SK-N-SH treated with all-trans-retinoic acid at 6 μM for 48 hours (cell line): ENCODE measurements at regions not wholly inside any gene's neighbourhood (a gene's known extent, or its start where the extent isn't known, plus 50 kb on each side); places are given as distances from the start of the nearest gene placed in this dataset.

ENCODE experiments used
- ATAC-seq: fragments of 200-7000 bp; cut with Tn5 transposase; 3 replicates; pipeline ENCODE4 v1.9.1; 2020; ENCODE audit warnings: mild to moderate bottlenecking, moderate library complexity
- ARNTL ChIP-seq: fragments of 450-650 bp; formaldehyde crosslinking; IDR thresholded peaks from 2 replicates; pipeline ENCODE4 v1.5.0; 2020; ENCODE audit warnings: low read depth, mild to moderate bottlenecking, moderate library complexity, borderline replicate concordance
- BACH2 ChIP-seq: fragments of 250-450 bp; sonication (Bioruptor Pico); IDR thresholded peaks from 2 replicates; pipeline ENCODE4 v1.9.0; 2021; ENCODE audit warnings: mild to moderate bottlenecking, borderline replicate concordance
- CREB5 ChIP-seq: fragments of 250-450 bp; sonication (Bioruptor Pico); IDR thresholded peaks from 2 replicates; pipeline ENCODE4 v1.5.1; 2020; ENCODE audit warnings: low read depth, mild to moderate bottlenecking, moderate library complexity
- CSDC2 ChIP-seq: fragments of 250-450 bp; sonication (Bioruptor Pico); IDR thresholded peaks from 2 replicates; pipeline ENCODE4 v1.5.0; 2020; ENCODE audit warnings: mild to moderate bottlenecking, moderate library complexity
- ESRRG ChIP-seq: fragments of 250-450 bp; sonication (Bioruptor Pico); IDR thresholded peaks from 2 replicates; pipeline ENCODE4 v1.6.1; 2021; ENCODE audit warnings: mild to moderate bottlenecking
- GLIS3 ChIP-seq: fragments of 250-450 bp; sonication (Bioruptor Pico); IDR thresholded peaks from 2 replicates; pipeline ENCODE4 v1.5.0; 2020; ENCODE audit warnings: mild to moderate bottlenecking, moderate library complexity
- ISL1 ChIP-seq: fragments of 250-450 bp; sonication (Bioruptor Pico); IDR thresholded peaks from 2 replicates; pipeline ENCODE4 v2.1.2; 2022; ENCODE audit warnings: mild to moderate bottlenecking, moderate library complexity
- OSR1 ChIP-seq: fragments of 250-450 bp; sonication (Bioruptor Pico); IDR thresholded peaks from 2 replicates; pipeline ENCODE4 v1.8.0; 2022; ENCODE audit warnings: moderate library complexity, mild to moderate bottlenecking, inconsistent platforms
- PPARA ChIP-seq: fragments of 250-450 bp; sonication (Bioruptor Pico); IDR thresholded peaks from 2 replicates; pipeline ENCODE4 v1.5.0; 2020; ENCODE audit warnings: mild to moderate bottlenecking, borderline replicate concordance
- RARB ChIP-seq: fragments of 250-450 bp; sonication (Bioruptor Pico); IDR thresholded peaks from 2 replicates; pipeline ENCODE4 v1.8.0; 2021; ENCODE audit warnings: mild to moderate bottlenecking, moderate library complexity
- SNAI2 ChIP-seq: fragments of 250-450 bp; sonication (Bioruptor Pico); IDR thresholded peaks from 2 replicates; pipeline ENCODE4 v1.5.0; 2020; ENCODE audit warnings: mild to moderate bottlenecking, moderate library complexity
- TCF4 ChIP-seq: fragments of 250-450 bp; sonication (Bioruptor Pico); IDR thresholded peaks from 2 replicates; pipeline ENCODE4 v1.8.0; 2021; ENCODE audit warnings: mild to moderate bottlenecking, moderate library complexity, borderline replicate concordance
- TOX ChIP-seq: fragments of 250-450 bp; sonication (Bioruptor Pico); IDR thresholded peaks from 2 replicates; pipeline ENCODE4 v1.8.0; 2021; ENCODE audit warnings: mild to moderate bottlenecking, moderate library complexity, borderline replicate concordance
- ZC3H10 ChIP-seq: fragments of 250-450 bp; sonication (Bioruptor Pico); IDR thresholded peaks from 2 replicates; pipeline ENCODE4 v1.5.1; 2021; ENCODE audit warnings: mild to moderate bottlenecking, moderate library complexity
- ZFP3 ChIP-seq: fragments of 250-450 bp; sonication (Bioruptor Pico); IDR thresholded peaks from 2 replicates; pipeline ENCODE4 v1.5.0; 2020; ENCODE audit warnings: mild to moderate bottlenecking, moderate library complexity
- ZNF565 ChIP-seq: fragments of 450-650 bp; formaldehyde crosslinking; conservative IDR thresholded peaks from 2 replicates; pipeline ENCODE4 v1.5.0; 2020; ENCODE audit warnings: low read depth, mild to moderate bottlenecking, moderate library complexity
- ZNF70 ChIP-seq: fragments of 450-650 bp; formaldehyde crosslinking; IDR thresholded peaks from 2 replicates; pipeline ENCODE4 v1.5.0; 2020; ENCODE audit warnings: mild to moderate bottlenecking, moderate library complexity
- ZNF8 ChIP-seq: fragments of 450-650 bp; formaldehyde crosslinking; IDR thresholded peaks from 2 replicates; pipeline ENCODE4 v1.5.0; 2020; ENCODE audit warnings: mild to moderate bottlenecking, moderate library complexity
- TF ChIP-seq, protein P1 (sequence below): fragments of 250-450 bp; sonication (Bioruptor Pico); IDR thresholded peaks from 2 replicates; pipeline ENCODE4 v1.5.1; 2021; ENCODE audit warnings: mild to moderate bottlenecking, moderate library complexity
- TF ChIP-seq, protein P2 (sequence below): fragments of 250-450 bp; sonication (Bioruptor Pico); IDR thresholded peaks from 2 replicates; pipeline ENCODE4 v1.8.0; 2021; ENCODE audit warnings: low read depth, mild to moderate bottlenecking, moderate library complexity, borderline replicate concordance
- TF ChIP-seq, protein P3 (sequence below): fragments of 250-450 bp; sonication (Bioruptor Pico); IDR thresholded peaks from 2 replicates; pipeline ENCODE4 v1.5.0; 2020; ENCODE audit warnings: mild to moderate bottlenecking, moderate library complexity

GRCh38 chr21:38567335-38567969 lies 69.2 kb upstream of the ERG start:
- ATAC-seq = peak; percentile 83
- TF ChIP-seq GLIS3 = no peak
- no peak for TF ChIP-seq RARB (CRISPR knock-in tag)
- TF ChIP-seq TOX (CRISPR knock-in tag) = no peak

DNA sequence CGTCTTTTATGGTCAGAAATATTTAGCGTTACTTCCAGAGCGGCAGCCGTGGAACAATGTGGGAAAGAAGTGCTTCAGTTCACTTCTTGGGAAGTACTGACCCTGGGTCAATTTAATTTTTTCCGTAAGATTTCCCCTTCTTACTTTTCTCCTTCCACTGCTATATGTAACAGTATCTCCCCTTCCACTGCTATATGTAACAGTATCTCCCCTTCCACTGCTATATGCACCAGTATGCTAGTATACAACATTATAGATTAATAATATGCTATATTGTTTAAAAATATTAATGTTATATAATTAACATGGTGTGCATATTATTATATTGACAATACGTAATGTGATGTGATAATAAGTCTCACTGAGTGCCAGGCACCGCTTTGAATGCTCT lies 69.7 kb upstream of the ERG start:
- ATAC-seq = peak; percentile 34; the same call in 2 of the 3 replicates
- TF ChIP-seq ZNF70 (CRISPR knock-in tag) (no peak), CSDC2 (CRISPR knock-in tag) (no peak), ISL1 (CRISPR knock-in tag) (no peak)
- TF ChIP-seq, protein P1, sequence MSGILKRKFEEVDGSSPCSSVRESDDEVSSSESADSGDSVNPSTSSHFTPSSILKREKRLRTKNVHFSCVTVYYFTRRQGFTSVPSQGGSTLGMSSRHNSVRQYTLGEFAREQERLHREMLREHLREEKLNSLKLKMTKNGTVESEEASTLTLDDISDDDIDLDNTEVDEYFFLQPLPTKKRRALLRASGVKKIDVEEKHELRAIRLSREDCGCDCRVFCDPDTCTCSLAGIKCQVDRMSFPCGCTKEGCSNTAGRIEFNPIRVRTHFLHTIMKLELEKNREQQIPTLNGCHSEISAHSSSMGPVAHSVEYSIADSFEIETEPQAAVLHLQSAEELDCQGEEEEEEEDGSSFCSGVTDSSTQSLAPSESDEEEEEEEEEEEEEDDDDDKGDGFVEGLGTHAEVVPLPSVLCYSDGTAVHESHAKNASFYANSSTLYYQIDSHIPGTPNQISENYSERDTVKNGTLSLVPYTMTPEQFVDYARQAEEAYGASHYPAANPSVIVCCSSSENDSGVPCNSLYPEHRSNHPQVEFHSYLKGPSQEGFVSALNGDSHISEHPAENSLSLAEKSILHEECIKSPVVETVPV = no peak

- ATAC-seq = no peak
- TF ChIP-seq CSDC2 (CRISPR knock-in tag) (no peak), ZNF8 (CRISPR knock-in tag) (no peak), PPARA (CRISPR knock-in tag) (no peak), BACH2 (CRISPR knock-in tag) (no peak), ZC3H10 (no peak), RARB (CRISPR knock-in tag) (no peak), TCF4 (CRISPR knock-in tag) (no peak), OSR1 (no peak), ZNF565 (no peak)
- TF ChIP-seq, protein P2, sequence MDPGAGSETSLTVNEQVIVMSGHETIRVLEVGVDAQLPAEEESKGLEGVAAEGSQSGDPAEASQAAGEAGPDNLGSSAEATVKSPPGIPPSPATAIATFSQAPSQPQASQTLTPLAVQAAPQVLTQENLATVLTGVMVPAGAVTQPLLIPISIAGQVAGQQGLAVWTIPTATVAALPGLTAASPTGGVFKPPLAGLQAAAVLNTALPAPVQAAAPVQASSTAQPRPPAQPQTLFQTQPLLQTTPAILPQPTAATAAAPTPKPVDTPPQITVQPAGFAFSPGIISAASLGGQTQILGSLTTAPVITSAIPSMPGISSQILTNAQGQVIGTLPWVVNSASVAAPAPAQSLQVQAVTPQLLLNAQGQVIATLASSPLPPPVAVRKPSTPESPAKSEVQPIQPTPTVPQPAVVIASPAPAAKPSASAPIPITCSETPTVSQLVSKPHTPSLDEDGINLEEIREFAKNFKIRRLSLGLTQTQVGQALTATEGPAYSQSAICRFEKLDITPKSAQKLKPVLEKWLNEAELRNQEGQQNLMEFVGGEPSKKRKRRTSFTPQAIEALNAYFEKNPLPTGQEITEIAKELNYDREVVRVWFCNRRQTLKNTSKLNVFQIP (CRISPR knock-in tag) = no peak
- TF ChIP-seq, protein P3, sequence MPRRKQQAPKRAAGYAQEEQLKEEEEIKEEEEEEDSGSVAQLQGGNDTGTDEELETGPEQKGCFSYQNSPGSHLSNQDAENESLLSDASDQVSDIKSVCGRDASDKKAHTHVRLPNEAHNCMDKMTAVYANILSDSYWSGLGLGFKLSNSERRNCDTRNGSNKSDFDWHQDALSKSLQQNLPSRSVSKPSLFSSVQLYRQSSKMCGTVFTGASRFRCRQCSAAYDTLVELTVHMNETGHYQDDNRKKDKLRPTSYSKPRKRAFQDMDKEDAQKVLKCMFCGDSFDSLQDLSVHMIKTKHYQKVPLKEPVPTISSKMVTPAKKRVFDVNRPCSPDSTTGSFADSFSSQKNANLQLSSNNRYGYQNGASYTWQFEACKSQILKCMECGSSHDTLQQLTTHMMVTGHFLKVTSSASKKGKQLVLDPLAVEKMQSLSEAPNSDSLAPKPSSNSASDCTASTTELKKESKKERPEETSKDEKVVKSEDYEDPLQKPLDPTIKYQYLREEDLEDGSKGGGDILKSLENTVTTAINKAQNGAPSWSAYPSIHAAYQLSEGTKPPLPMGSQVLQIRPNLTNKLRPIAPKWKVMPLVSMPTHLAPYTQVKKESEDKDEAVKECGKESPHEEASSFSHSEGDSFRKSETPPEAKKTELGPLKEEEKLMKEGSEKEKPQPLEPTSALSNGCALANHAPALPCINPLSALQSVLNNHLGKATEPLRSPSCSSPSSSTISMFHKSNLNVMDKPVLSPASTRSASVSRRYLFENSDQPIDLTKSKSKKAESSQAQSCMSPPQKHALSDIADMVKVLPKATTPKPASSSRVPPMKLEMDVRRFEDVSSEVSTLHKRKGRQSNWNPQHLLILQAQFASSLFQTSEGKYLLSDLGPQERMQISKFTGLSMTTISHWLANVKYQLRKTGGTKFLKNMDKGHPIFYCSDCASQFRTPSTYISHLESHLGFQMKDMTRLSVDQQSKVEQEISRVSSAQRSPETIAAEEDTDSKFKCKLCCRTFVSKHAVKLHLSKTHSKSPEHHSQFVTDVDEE = no peak
Measured at GRCh38 chr21:38569733-38570132, 71.5 kb upstream of the ERG start.

- TF ChIP-seq PPARA (CRISPR knock-in tag) (no peak), ARNTL (CRISPR knock-in tag) (no peak), SNAI2 (CRISPR knock-in tag) (no peak), TOX (CRISPR knock-in tag) (no peak), CSDC2 (CRISPR knock-in tag) (no peak), ESRRG (CRISPR knock-in tag) (no peak), BACH2 (CRISPR knock-in tag) (no peak), ZNF565 (no peak), ZNF70 (CRISPR knock-in tag) (no peak), ZFP3 (CRISPR knock-in tag) (no peak), ZC3H10 (no peak), OSR1 (no peak)
- ATAC-seq = no peak
Measured at GRCh38 chr21:38570596-38570995, 72.3 kb upstream of the ERG start.

- TF ChIP-seq CREB5 (CRISPR knock-in tag) = no peak
- TF ChIP-seq SNAI2 (CRISPR knock-in tag) = no peak
- TF ChIP-seq ZFP3 (CRISPR knock-in tag) = no peak
- TF ChIP-seq PPARA (CRISPR knock-in tag) = no peak
- no peak for TF ChIP-seq BACH2 (CRISPR knock-in tag)
- no peak for TF ChIP-seq RARB (CRISPR knock-in tag)
Measured at GRCh38 chr21:38574895-38575575, 76.8 kb upstream of the ERG start.

More at GRCh38 chr21:38574895-38575575, 76.8 kb upstream of the ERG start:
- no peak for ATAC-seq
